BLaER1 treated with 17β-estradiol and CSF1 and Interleukin-3, amounts not matched to agents 10 nM and 100 nM (cell line): ENCODE measurements at regions not wholly inside any gene's neighbourhood (a gene's known extent, or its start where the extent isn't known, plus 50 kb on each side); places are given as distances from the start of the nearest gene placed in this dataset.

Experiments used
- H3K27ac ChIP-seq, 11 experiments: shearing (Covaris generic); formaldehyde crosslinking; 2 replicates each; pipeline ENCODE4 v1.8.1; 2022
- H3K27me3 ChIP-seq, 11 experiments: shearing (Covaris generic); formaldehyde crosslinking; 2 replicates each; pipeline ENCODE4 v1.8.1; 2022
- H3K36me3 ChIP-seq, 11 experiments: shearing (Covaris generic); formaldehyde crosslinking; 2 replicates each; pipeline ENCODE4 v1.8.1; 2022
- H3K4me1 ChIP-seq, 10 experiments: shearing (Covaris generic); formaldehyde crosslinking; 2 replicates each; pipeline ENCODE4 v1.8.1; 2022
- H3K4me2 ChIP-seq, 11 experiments: shearing (Covaris generic); formaldehyde crosslinking; 2 replicates each; pipeline ENCODE4 v1.8.1; 2022
- H3K4me3 ChIP-seq, 10 experiments: shearing (Covaris generic); formaldehyde crosslinking; 2 replicates each; pipeline ENCODE4 v1.8.1; 2022
- H3K9ac ChIP-seq, 11 experiments: shearing (Covaris generic); formaldehyde crosslinking; 2 replicates each; pipeline ENCODE4 v1.8.1; 2022
- H3K9me3 ChIP-seq, 11 experiments: shearing (Covaris generic); formaldehyde crosslinking; replicated peaks in 1 of 11; 2 replicates each; pipeline ENCODE4 v1.8.1; 2022
- H4K20me1 ChIP-seq, 11 experiments: shearing (Covaris generic); formaldehyde crosslinking; 2 replicates each; pipeline ENCODE4 v1.8.1; 2022
- Cebpa-rat ChIP-seq, 11 experiments: shearing (Covaris generic); IDR thresholded peaks; 2 replicates each; pipeline ENCODE4 v1.8.1; 2022

GRCh38 chr5:117209479-117209878 is 634.9 kb upstream of the SEMA6A start:
- H3K27me3 ChIP-seq: no peaks in the 10 kb centered on the region
- no peaks in the 10 kb centered on the region for H3K4me1 ChIP-seq
- no peak overlapping the region for H3K4me3 ChIP-seq
- no peak for TF ChIP-seq Cebpa-rat (IDR thresholded peaks at IDR 0.05)
- H3K9me3 ChIP-seq: peaks cover 0 to 6% (median 0%) of the 10 kb centered on the region in 11 experiments; a peak in 3 of 22 replicates
- no peak overlapping the region for H3K4me2 ChIP-seq
- no peaks in the 10 kb centered on the region for H4K20me1 ChIP-seq
- no peak overlapping the region for H3K9ac ChIP-seq
- H3K27ac ChIP-seq: no peak overlapping the region
- no peaks in the 10 kb centered on the region for H3K36me3 ChIP-seq

- H3K4me1 ChIP-seq: no peaks in the 10 kb centered on the region
- H3K4me2 ChIP-seq: no peak overlapping the region
- H3K9me3 ChIP-seq: peaks cover 0 to 6% (median 0%) of the 10 kb centered on the region in 11 experiments; a peak in 4 of 22 replicates
- no peak overlapping the region for H3K27ac ChIP-seq
- H3K9ac ChIP-seq: no peak overlapping the region
- no peak overlapping the region for H3K4me3 ChIP-seq
- H3K36me3 ChIP-seq: no peaks in the 10 kb centered on the region
- TF ChIP-seq Cebpa-rat (IDR thresholded peaks at IDR 0.05): no peak
- H3K27me3 ChIP-seq: no peaks in the 10 kb centered on the region
- H4K20me1 ChIP-seq: no peaks in the 10 kb centered on the region
These were observed 632.6 kb upstream of the SEMA6A start for GRCh38 chr5:117207088-117207668.

- no peak overlapping the region for H3K9ac ChIP-seq
- H4K20me1 ChIP-seq: no peaks in the 10 kb centered on the region
- no peak overlapping the region for H3K27ac ChIP-seq
- H3K27me3 ChIP-seq: no peaks in the 10 kb centered on the region
- no peak overlapping the region for H3K4me2 ChIP-seq
- no peaks in the 10 kb centered on the region for H3K36me3 ChIP-seq
- peaks cover 0 to 6% (median 0%) of the 10 kb centered on the region in 11 experiments; a peak in 4 of 22 replicates for H3K9me3 ChIP-seq
- TF ChIP-seq Cebpa-rat (IDR thresholded peaks at IDR 0.05): no peak
- no peaks in the 10 kb centered on the region for H3K4me1 ChIP-seq
- H3K4me3 ChIP-seq: no peak overlapping the region
These were observed 631.3 kb upstream of the SEMA6A start for GRCh38 chr5:117205894-117206293.

- TF ChIP-seq Cebpa-rat (IDR thresholded peaks at IDR 0.05): no peak
These were observed 630.6 kb upstream of the SEMA6A start for GRCh38 chr5:117204926-117205869.

GRCh38 chr5:117204404-117204803 is 629.8 kb upstream of the SEMA6A start:
- TF ChIP-seq Cebpa-rat (IDR thresholded peaks at IDR 0.05): no peak
- Histone ChIP-seq H3K9me3 (peaks cover 0 to 3% (median 0%) of the 10 kb centered on the region in 11 experiments; a peak in 4 of 22 replicates), H4K20me1 (no peaks in the 10 kb centered on the region), H3K4me2 (no peak overlapping the region), H3K4me1 (no peaks in the 10 kb centered on the region), H3K27ac (no peak overlapping the region), H3K36me3 (no peaks in the 10 kb centered on the region), H3K4me3 (no peak overlapping the region), H3K27me3 (no peaks in the 10 kb centered on the region), H3K9ac (no peak overlapping the region)

More at GRCh38 chr5:117204926-117205869, 630.6 kb upstream of the SEMA6A start:
- no peaks in the 10 kb centered on the region for H3K4me1 ChIP-seq
- peaks cover 0 to 6% (median 0%) of the 10 kb centered on the region in 11 experiments; a peak in 4 of 22 replicates for H3K9me3 ChIP-seq
- H3K36me3 ChIP-seq: no peaks in the 10 kb centered on the region
- no peak overlapping the region for H3K27ac ChIP-seq
- H3K9ac ChIP-seq: no peak overlapping the region
- H3K4me3 ChIP-seq: no peak overlapping the region
- no peak overlapping the region for H3K4me2 ChIP-seq
- no peaks in the 10 kb centered on the region for H4K20me1 ChIP-seq
- no peaks in the 10 kb centered on the region for H3K27me3 ChIP-seq

GRCh38 chr5:117203584-117203983 is 629.0 kb upstream of the SEMA6A start:
- H3K27me3 ChIP-seq: no peaks in the 10 kb centered on the region
- no peaks in the 10 kb centered on the region for H4K20me1 ChIP-seq
- H3K9me3 ChIP-seq: peaks cover 0 to 3% (median 0%) of the 10 kb centered on the region in 11 experiments; a peak in 1 of 22 replicates
- no peak for TF ChIP-seq Cebpa-rat (IDR thresholded peaks at IDR 0.05)
- H3K9ac ChIP-seq: no peak overlapping the region
- H3K4me1 ChIP-seq: no peaks in the 10 kb centered on the region
- no peak overlapping the region for H3K4me3 ChIP-seq
- H3K27ac ChIP-seq: no peak overlapping the region
- no peak overlapping the region for H3K4me2 ChIP-seq
- no peaks in the 10 kb centered on the region for H3K36me3 ChIP-seq

- Histone ChIP-seq H3K27me3 (no peaks in the 10 kb centered on the region), H3K4me2 (no peak overlapping the region), H3K9me3 (peaks cover 0 to 3% (median 0%) of the 10 kb centered on the region in 11 experiments; a peak in 1 of 22 replicates), H3K9ac (no peak overlapping the region), H3K36me3 (no peaks in the 10 kb centered on the region), H3K27ac (no peak overlapping the region), H3K4me3 (no peak overlapping the region), H3K4me1 (no peaks in the 10 kb centered on the region), H4K20me1 (no peaks in the 10 kb centered on the region)
- no peak for TF ChIP-seq Cebpa-rat (IDR thresholded peaks at IDR 0.05)
These were observed 626.4 kb upstream of the SEMA6A start for GRCh38 chr5:117201001-117201400.

- Histone ChIP-seq H3K36me3 (no peaks in the 10 kb centered on the region), H3K9ac (no peak overlapping the region), H3K4me3 (no peak overlapping the region), H3K4me2 (no peak overlapping the region), H3K27ac (no peak overlapping the region), H3K4me1 (peaks cover 0 to 13% (median 0%) of the 10 kb centered on the region in 10 experiments; a peak in 5 of 20 replicates), H3K27me3 (no peaks in the 10 kb centered on the region), H3K9me3 (no peaks in the 10 kb centered on the region), H4K20me1 (no peaks in the 10 kb centered on the region)
- no peak for TF ChIP-seq Cebpa-rat (IDR thresholded peaks at IDR 0.05)
These were observed 620.5 kb upstream of the SEMA6A start for GRCh38 chr5:117195076-117195475.

- H3K4me2 ChIP-seq: peak overlapping the region in 3 of 11 experiments; percentile 44 to 64 (median 55); a peak in 5 of 22 replicates
- no peak for TF ChIP-seq Cebpa-rat (IDR thresholded peaks at IDR 0.05)
These were observed 616.6 kb upstream of the SEMA6A start for GRCh38 chr5:117191251-117191650.

More at GRCh38 chr5:117191251-117191650, 616.6 kb upstream of the SEMA6A start:
- Histone ChIP-seq H3K27me3 (no peaks in the 10 kb centered on the region), H3K9me3 (no peaks in the 10 kb centered on the region), H3K27ac (no peak overlapping the region), H3K4me1 (peaks cover 0 to 35% (median 0%) of the 10 kb centered on the region in 10 experiments; a peak in 6 of 20 replicates), H3K4me3 (no peak overlapping the region), H4K20me1 (no peaks in the 10 kb centered on the region), H3K36me3 (no peaks in the 10 kb centered on the region), H3K9ac (no peak overlapping the region)
